HG03280 (cell line): ENCODE measurements at regions not wholly inside any gene's neighbourhood (a gene's known extent, or its start where the extent isn't known, plus 50 kb on each side); places are given as distances from the start of the nearest gene placed in this dataset.
"Not testable (repeated sequence)": the region's sequence is repeated elsewhere in the genome, so short reads cannot be mapped to it uniquely, and the experiment has no call there.

Experiments
- ATAC-seq: cut with Tn5 transposase; IDR thresholded peaks from one replicate; pipeline ENCODE4 v1.9.1; 2021; ENCODE audit warnings: mild to moderate bottlenecking, moderate library complexity; ENCODE audit not compliant: unreplicated experiment

DNA sequence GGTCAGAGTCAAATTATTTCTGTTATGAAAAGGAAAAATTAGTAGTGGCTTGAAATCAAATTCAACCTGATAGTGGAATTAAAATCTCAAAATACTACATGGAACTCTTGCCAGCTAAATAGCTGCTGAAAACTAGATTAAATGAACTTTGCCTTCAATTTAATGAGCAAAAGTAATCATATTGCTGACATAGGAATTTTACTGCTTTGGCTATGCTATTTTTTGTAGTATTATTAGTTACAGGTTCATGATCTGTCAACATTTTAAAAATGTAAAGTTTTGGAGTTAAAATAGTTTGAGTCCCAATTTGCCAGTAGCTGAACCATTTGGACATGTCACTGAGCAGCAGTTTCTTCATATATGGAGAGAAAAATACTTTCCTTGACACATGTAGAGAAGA, 81.4 kb downstream of the RERGL start:
- ATAC-seq = no peak

- no peak for ATAC-seq
Observed at GRCh38 chr12:17999174-17999801, 90.7 kb downstream of the RERGL start.

- ATAC-seq = peak; percentile 84
Observed at GRCh38 chr12:17992002-17992656, 97.9 kb downstream of the RERGL start.

DNA sequence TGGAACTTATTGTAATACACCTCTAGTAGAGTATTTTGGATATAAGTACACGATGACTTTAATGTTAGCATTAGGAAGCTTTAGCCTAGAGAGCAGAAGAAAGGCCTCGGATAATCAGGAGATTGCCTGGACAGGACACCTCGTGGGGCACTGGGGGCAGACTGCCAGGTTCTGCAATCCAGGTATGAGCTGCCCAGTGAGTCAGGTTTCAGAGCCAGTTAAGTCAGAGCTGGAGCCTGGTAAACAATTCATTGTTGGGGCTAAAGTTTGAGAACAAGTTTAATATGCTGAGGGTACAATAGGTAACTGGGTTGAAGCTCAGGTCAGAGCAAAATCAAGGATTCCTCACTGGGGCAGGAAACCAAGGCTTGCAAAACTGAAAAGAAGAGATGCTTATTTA, 107.4 kb downstream of the RERGL start:
- ATAC-seq = no peak

- ATAC-seq = no peak
Observed at GRCh38 chr12:17976202-17976601, 113.8 kb downstream of the RERGL start.

DNA sequence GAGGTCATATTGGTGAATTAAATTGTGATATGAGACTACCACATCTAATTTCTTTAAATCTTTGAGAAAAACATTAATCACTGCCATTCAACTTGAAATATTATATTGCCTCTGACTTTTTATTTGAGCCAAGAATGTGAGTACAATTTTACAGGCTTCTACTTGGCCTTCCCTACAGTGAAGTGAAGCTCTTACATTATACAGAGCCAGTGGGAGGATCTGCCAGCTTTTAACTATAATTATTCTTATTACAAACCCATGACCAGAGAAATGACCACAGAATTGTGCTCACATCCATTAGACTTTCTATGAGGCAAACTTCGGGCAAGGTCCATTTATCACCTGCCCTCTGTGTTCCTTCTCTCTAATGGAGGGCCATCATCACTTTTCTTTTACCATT, 114.2 kb downstream of the RERGL start:
- no peak for ATAC-seq

- no peak for ATAC-seq
Observed at GRCh38 chr12:17975239-17975638, 114.8 kb downstream of the RERGL start.

- no peak for ATAC-seq
Observed at GRCh38 chr12:17971850-17972249, 118.1 kb downstream of the RERGL start.

- ATAC-seq = no peak
Observed at GRCh38 chr12:17954788-17955187, 135.2 kb downstream of the RERGL start.

DNA sequence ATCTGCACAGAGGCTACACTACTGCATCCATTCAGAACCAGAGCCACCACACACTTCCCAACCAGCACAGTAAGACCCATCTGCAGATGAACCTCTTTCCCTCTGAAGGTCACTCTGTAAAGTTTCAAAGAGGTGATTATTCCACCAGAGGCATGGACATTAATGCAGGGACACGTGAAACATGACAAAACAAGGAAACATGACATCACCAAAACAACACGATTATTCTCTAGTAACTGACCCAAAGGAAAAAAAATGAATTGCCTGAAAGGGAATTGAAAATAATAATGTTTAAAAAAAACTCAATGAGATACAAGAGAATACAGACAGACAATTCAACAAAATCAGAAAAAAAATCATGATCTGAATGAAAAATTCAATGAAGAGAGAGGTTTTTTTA, 139.1 kb downstream of the RERGL start:
- ATAC-seq = no peak

GRCh38 chr12:17949558-17950141, 140.3 kb downstream of the RERGL start:
- no peak for ATAC-seq

DNA sequence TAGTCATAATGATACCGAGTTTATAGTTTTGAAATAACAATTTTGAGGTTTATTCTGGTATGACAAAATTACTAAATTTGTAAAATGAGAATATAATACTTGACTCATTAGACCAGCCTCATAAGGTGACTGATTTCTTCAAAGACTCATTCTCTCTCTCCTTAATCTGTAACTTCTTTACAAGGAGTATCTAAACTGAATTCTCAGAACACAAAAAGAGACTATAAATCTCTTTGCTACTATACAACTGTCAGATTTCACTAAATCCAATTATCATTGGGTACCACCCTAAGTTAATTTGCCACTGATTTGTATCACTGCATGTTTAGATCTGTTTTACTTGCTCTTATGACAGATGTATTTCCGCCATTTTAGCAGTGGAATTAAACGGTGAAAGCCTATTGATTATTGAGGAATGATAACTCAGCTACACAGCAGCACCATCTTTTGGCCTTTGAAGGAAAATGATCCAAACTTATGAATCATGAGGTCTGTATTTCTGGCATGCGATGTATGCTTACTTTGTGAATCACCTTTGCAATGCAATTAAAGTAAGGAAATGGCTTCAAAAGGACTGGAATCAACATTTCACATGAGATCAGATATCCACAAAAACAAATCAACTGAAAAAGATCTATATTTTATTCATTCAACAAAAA, 161.2 kb downstream of the RERGL start:
- no peak for ATAC-seq

DNA sequence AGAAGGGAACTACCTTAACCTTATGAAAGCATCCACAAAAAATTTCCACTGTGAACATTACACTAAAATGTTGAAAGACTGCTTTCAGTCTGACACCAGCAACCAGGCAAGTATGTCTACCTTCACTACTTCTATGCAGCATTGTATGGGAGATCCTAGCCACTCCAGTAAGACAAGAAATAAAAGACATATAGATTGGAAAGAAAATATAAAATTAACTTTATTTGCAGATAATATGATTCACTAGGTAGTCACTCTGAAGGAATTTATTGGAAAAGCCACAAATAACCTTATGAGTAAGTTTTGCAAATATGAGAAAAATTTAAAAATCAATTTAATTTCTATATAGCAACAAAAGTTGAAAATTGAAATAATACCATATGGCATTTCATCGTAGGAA, 172.0 kb downstream of the RERGL start:
- ATAC-seq = no peak

DNA sequence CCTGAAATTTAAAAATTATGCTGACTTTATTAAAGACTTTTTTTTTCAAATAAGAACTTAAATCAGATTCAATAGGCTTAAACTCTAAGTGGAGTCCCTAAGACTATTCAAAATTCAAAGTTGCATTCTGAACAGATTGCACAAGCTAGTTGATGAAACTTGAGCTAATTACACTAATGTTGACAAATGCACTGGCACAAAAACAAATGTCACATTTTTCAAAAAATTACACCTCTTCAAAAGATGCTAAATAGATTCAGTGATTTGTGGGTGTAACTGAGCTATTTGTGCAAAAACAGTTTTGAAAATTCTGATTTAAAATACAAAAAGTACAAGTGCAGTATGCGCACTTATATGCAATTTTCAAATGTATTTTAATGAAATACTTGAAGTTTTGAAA, 205.4 kb downstream of the RERGL start:
- no peak for ATAC-seq

- ATAC-seq = no peak
Observed at GRCh38 chr12:17878714-17879113, 211.3 kb downstream of the RERGL start.

- ATAC-seq = no peak
Observed at GRCh38 chr12:17875230-17875629, 214.8 kb downstream of the RERGL start.

DNA sequence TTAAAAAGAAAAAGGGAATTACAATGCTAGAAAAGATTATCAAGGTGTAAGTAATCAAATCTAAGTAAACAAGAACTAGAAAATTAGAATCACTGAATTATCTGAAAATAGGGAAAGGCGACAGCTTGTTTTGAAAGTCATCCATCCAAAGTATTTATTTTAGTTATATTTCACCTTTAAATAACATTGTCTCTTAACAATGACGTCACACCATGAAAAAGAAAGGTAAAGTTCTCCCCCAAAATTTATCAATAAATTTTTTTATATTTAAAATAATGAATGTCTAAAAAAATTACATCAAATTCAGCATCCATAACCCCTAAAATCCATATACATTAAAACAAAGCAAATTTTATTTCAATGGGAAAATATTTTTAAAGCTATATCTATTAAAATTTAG, 223.2 kb downstream of the RERGL start:
- no peak for ATAC-seq

DNA sequence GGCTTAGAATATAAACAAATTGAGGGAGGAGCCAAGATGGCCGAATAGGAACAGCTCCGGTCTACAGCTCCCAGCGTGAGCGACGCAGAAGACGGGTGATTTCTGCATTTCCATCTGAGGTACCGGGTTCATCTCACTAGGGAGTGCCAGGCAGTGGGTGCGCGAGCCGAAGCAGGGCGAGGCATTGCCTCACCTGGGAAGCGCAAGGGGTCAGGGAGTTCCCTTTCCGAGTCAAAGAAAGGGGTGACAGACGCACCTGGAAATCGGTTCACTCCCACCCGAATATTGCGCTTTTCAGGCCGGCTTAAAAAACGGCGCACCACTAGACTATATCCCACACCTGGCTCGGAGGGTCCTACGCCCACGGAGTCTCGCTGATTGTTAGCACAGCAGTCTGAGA, 234.4 kb downstream of the RERGL start:
- not testable (repeated sequence) for ATAC-seq

DNA sequence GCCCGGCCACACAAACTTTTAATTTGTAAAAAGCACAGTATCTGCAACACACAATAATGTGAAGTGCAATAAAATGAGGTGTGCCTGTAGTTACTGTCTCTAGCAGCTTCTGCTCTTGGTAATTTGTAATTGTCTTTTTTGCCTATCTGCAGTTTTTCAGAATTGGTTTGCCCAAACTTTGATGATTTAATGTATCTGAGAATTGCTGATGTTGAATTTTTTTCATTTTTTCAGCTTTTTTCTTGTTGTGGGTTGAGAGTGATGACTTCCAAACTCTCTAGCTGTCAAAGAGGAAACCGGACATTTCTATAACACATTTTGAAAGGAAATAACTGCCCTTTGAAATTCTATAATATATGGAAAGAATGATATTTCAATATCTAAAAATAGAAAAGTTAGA, 236.9 kb downstream of the RERGL start:
- ATAC-seq = no peak

GRCh38 chr12:17841496-17841895, 248.5 kb downstream of the RERGL start:
- no peak for ATAC-seq

- no peak for ATAC-seq
Observed at GRCh38 chr12:17829813-17830212, 260.2 kb downstream of the RERGL start.

DNA sequence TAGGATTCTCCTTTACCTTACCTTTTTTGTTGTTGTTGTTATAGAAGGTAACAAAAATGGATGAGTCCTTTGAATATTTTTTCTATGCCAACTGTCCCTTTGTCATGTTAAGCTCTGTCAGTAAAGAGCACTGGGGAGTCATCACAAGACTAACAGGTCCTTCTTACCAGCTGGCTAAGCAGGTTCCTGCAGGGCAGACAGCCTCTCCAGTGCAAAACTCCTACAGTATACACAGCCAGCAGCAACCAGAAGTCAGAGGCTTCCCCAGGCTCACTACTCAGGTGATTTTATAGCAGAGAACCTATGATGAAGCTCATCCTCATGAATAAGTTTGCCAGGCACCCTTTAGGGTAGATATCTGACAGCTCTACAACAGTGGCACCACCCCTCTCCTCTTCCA, 271.1 kb downstream of the RERGL start:
- ATAC-seq = no peak
